ENCODE measurements at regions not wholly inside any gene's neighbourhood (a gene's known extent, or its start where the extent isn't known, plus 50 kb on each side); places are given as distances from the start of the nearest gene placed in this dataset.

- Histone ChIP-seq H3K27me3 (ENCODE audit: insufficient read depth, low read depth) (no peaks in the 10 kb centered on the region), H2AFZ (ENCODE audit: low read depth) (no peak overlapping the region), H3K4me3 (IDR thresholded peaks at IDR 0.05; ENCODE audit: insufficient read depth, low read depth, low read length) (no peak overlapping the region), H3K4me1 (ENCODE audit: low read depth, poor library complexity, severe bottlenecking) (no peaks in the 10 kb centered on the region), H4K20me1 (ENCODE audit: insufficient read depth) (no peaks in the 10 kb centered on the region), H3K36me3 (ENCODE audit: insufficient read depth) (no peaks in the 10 kb centered on the region), H3K4me2 (no peak overlapping the region), H3K79me2 (ENCODE audit: insufficient read depth, low read depth) (no peaks in the 10 kb centered on the region), H3K9ac (no peak overlapping the region), H3K27ac (no peak overlapping the region)
- TF ChIP-seq, protein P1, sequence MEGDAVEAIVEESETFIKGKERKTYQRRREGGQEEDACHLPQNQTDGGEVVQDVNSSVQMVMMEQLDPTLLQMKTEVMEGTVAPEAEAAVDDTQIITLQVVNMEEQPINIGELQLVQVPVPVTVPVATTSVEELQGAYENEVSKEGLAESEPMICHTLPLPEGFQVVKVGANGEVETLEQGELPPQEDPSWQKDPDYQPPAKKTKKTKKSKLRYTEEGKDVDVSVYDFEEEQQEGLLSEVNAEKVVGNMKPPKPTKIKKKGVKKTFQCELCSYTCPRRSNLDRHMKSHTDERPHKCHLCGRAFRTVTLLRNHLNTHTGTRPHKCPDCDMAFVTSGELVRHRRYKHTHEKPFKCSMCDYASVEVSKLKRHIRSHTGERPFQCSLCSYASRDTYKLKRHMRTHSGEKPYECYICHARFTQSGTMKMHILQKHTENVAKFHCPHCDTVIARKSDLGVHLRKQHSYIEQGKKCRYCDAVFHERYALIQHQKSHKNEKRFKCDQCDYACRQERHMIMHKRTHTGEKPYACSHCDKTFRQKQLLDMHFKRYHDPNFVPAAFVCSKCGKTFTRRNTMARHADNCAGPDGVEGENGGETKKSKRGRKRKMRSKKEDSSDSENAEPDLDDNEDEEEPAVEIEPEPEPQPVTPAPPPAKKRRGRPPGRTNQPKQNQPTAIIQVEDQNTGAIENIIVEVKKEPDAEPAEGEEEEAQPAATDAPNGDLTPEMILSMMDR (conservative IDR thresholded peaks at IDR 0.05; ENCODE audit: low read depth, low read length): no peak
These were observed 345.6 kb downstream of the SLC16A7 start for GRCh38 chr12:59941461-59941860.

- no peak overlapping the region for H2AFZ ChIP-seq (ENCODE audit: low read depth)
- H3K4me3 ChIP-seq (IDR thresholded peaks at IDR 0.05; ENCODE audit: insufficient read depth, low read depth, low read length): no peak overlapping the region
- H3K36me3 ChIP-seq (ENCODE audit: insufficient read depth): no peaks in the 10 kb centered on the region
- TF ChIP-seq, protein P1 (conservative IDR thresholded peaks at IDR 0.05; ENCODE audit: low read depth, low read length): no peak
- H3K79me2 ChIP-seq (ENCODE audit: insufficient read depth, low read depth): no peaks in the 10 kb centered on the region
- H3K4me2 ChIP-seq: no peak overlapping the region
- no peaks in the 10 kb centered on the region for H3K27me3 ChIP-seq (ENCODE audit: insufficient read depth, low read depth)
- no peaks in the 10 kb centered on the region for H3K4me1 ChIP-seq (ENCODE audit: low read depth, poor library complexity, severe bottlenecking)
- H4K20me1 ChIP-seq (ENCODE audit: insufficient read depth): no peaks in the 10 kb centered on the region
- H3K9ac ChIP-seq: no peak overlapping the region
- no peak overlapping the region for H3K27ac ChIP-seq
These were observed 348.3 kb downstream of the SLC16A7 start for GRCh38 chr12:59944177-59944576.

- TF ChIP-seq, protein P1 (conservative IDR thresholded peaks at IDR 0.05; ENCODE audit: low read depth, low read length): no peak
- no peak overlapping the region for H2AFZ ChIP-seq (ENCODE audit: low read depth)
- H3K4me3 ChIP-seq (IDR thresholded peaks at IDR 0.05; ENCODE audit: insufficient read depth, low read depth, low read length): no peak overlapping the region
- H3K4me1 ChIP-seq (ENCODE audit: low read depth, poor library complexity, severe bottlenecking): no peaks in the 10 kb centered on the region
- H3K4me2 ChIP-seq: no peak overlapping the region
- no peaks in the 10 kb centered on the region for H3K27me3 ChIP-seq (ENCODE audit: insufficient read depth, low read depth)
- no peaks in the 10 kb centered on the region for H4K20me1 ChIP-seq (ENCODE audit: insufficient read depth)
- H3K36me3 ChIP-seq (ENCODE audit: insufficient read depth): no peaks in the 10 kb centered on the region
- no peak overlapping the region for H3K9ac ChIP-seq
- no peaks in the 10 kb centered on the region for H3K79me2 ChIP-seq (ENCODE audit: insufficient read depth, low read depth)
- no peak overlapping the region for H3K27ac ChIP-seq
These were observed 350.8 kb downstream of the SLC16A7 start for GRCh38 chr12:59946635-59947034.

DNA sequence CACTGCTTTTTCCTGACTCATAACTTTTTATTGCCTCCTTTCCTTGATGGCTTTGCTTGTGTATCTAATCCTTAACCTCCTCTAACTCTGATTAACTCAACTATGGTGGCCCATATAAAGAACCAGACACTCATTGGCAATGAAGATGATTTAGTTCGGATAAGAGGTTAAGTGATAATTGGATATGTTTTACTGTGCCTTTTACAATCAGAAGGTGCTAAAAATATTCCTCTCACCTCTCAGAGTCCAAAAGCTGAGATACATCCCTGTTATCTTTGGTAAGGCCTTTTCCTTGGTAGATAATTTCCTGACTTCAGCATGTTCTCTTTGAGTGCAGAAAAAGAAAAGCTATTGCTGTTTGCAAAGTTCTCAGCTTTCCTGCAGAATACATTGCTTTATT lies 367.7 kb downstream of the SLC16A7 start:
- no peak overlapping the region for H3K27ac ChIP-seq
- no peak overlapping the region for H3K4me2 ChIP-seq
- no peak overlapping the region for H2AFZ ChIP-seq (ENCODE audit: low read depth)
- no peaks in the 10 kb centered on the region for H3K36me3 ChIP-seq (ENCODE audit: insufficient read depth)
- no peak overlapping the region for H3K9ac ChIP-seq
- H3K27me3 ChIP-seq (ENCODE audit: insufficient read depth, low read depth): no peaks in the 10 kb centered on the region
- TF ChIP-seq, protein P1 (conservative IDR thresholded peaks at IDR 0.05; ENCODE audit: low read depth, low read length): no peak
- H4K20me1 ChIP-seq (ENCODE audit: insufficient read depth): no peaks in the 10 kb centered on the region
- no peaks in the 10 kb centered on the region for H3K4me1 ChIP-seq (ENCODE audit: low read depth, poor library complexity, severe bottlenecking)
- no peaks in the 10 kb centered on the region for H3K79me2 ChIP-seq (ENCODE audit: insufficient read depth, low read depth)
- H3K4me3 ChIP-seq (IDR thresholded peaks at IDR 0.05; ENCODE audit: insufficient read depth, low read depth, low read length): no peak overlapping the region
